GM20000 (cell line): ENCODE measurements at regions not wholly inside any gene's neighbourhood (a gene's known extent, or its start where the extent isn't known, plus 50 kb on each side); places are given as distances from the start of the nearest gene placed in this dataset.

ENCODE experiments used
- DNase-seq: peaks from one replicate; pipeline ENCODE4 v3.0.0; 2012; ENCODE audit warnings: low spot score
- TF ChIP-seq, protein P1 (sequence below): IDR thresholded peaks from 2 replicates; pipeline ENCODE4 v1.5.1; 2012; ENCODE audit warnings: mild to moderate bottlenecking, control low read depth; ENCODE audit errors: extremely low read depth, missing control alignments

DNA sequence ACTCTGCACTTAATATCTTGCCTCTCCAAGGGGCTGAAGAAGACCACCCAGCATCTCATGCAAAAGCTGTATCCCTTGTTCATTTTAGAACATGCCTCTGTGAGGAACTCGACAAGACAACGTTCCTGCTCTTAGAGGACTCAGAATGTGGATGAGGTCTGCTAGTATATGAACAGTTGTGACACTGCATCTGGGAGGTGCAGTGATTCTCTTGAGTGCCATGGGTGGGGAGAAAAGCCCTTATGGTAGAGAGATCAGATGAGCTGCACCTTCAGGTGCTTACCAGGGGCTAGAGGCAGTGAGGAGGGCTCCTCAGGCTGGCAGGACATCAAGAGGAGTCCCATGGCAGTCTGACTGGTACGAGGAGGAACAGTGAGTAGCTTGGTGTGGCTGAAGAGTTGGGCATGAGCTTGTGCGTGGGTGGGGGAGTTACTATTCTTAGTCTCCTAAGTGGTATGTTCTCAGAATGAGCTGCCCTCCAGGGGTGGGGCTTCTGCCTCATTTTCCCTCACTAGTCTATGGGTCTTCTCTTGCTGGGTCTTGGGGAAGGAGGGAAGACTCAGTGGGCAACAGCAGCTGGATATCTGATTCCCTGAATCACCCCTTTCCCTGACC lies 56.7 kb upstream of the ATP2B2 start:
- no peak for DNase-seq

DNA sequence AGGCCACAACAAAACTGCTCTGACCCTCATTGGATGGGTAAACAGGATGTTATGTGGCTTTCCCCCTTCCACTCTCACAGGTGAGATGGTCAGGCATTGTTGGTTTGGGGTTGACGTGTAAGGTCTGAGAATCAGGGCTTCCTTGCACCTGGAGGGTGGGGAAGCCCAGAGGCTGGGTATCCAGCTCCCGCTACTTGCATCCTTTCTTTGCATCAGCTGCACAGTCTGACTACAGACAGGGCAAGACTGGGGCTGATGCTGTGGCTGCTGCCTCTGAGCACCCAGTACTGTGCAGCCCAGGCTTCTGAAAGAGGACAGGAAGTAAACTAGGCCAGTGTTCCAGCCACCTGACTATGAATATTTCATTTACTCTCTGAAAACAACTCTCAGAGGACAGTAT lies 58.0 kb upstream of the ATP2B2 start:
- TF ChIP-seq, protein P1, sequence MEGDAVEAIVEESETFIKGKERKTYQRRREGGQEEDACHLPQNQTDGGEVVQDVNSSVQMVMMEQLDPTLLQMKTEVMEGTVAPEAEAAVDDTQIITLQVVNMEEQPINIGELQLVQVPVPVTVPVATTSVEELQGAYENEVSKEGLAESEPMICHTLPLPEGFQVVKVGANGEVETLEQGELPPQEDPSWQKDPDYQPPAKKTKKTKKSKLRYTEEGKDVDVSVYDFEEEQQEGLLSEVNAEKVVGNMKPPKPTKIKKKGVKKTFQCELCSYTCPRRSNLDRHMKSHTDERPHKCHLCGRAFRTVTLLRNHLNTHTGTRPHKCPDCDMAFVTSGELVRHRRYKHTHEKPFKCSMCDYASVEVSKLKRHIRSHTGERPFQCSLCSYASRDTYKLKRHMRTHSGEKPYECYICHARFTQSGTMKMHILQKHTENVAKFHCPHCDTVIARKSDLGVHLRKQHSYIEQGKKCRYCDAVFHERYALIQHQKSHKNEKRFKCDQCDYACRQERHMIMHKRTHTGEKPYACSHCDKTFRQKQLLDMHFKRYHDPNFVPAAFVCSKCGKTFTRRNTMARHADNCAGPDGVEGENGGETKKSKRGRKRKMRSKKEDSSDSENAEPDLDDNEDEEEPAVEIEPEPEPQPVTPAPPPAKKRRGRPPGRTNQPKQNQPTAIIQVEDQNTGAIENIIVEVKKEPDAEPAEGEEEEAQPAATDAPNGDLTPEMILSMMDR: no peak
- no peak for DNase-seq

More for the DNA sequence above, 56.7 kb upstream of the ATP2B2 start:
- TF ChIP-seq, protein P1: no peak

DNA sequence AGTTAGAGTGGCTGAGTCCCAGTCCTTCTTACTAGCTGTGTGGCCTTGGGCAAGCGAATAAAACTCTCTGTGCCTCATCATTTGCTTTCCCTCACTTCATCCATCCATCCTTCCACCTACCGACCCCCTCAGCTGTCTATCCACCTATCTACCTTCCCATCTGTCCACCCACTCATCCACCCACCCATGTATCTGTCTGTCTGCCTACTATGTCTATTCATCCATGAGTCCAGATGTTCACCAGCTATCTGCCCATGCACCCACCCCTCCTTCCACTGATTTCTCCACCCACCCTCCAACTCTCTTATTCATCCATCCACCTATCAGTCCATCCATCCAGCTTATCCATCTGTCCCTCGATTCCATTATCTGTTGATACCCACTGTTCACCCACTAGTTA lies 60.4 kb upstream of the ATP2B2 start:
- no peak for DNase-seq
- TF ChIP-seq, protein P1: no peak

DNA sequence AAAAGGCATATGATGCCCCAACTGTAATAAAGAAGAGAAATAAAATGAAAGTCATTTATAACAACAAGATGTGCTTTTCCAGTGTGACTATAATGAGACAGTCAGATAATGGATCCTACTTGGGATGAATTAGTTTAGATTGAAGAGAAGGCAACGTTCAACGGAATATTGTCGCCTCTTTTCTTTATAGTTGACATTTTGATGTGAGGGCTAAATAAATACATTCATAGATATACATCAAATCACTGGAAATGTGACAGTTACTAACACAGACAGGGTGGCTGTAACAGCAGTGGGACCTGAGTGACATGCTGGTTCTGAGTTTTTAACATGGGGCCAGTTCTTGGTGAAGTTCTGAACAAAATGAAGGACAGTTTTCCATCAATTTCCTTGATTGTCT lies 61.1 kb upstream of the ATP2B2 start:
- DNase-seq: no peak
- TF ChIP-seq, protein P1: no peak

DNA sequence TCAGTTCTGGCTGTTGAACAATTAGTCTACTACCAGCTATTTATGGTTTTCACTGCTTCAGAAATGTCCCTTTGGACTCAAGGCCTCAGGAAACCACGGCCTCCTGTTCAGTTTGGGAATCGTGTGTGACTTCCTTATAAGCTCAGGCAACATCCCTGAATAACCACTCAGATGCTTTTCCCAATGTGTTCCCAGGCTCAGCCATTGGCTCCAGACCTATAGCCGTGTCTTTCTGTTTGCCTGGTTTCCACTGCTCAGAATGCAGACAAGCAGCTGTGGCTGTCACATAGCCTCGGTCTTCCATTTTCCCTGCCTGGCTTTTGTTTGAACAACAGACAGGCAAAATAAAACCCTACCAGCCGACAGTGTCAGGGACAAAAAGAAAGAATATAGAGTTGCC lies 63.2 kb upstream of the ATP2B2 start:
- DNase-seq: no peak
- TF ChIP-seq, protein P1: no peak

DNA sequence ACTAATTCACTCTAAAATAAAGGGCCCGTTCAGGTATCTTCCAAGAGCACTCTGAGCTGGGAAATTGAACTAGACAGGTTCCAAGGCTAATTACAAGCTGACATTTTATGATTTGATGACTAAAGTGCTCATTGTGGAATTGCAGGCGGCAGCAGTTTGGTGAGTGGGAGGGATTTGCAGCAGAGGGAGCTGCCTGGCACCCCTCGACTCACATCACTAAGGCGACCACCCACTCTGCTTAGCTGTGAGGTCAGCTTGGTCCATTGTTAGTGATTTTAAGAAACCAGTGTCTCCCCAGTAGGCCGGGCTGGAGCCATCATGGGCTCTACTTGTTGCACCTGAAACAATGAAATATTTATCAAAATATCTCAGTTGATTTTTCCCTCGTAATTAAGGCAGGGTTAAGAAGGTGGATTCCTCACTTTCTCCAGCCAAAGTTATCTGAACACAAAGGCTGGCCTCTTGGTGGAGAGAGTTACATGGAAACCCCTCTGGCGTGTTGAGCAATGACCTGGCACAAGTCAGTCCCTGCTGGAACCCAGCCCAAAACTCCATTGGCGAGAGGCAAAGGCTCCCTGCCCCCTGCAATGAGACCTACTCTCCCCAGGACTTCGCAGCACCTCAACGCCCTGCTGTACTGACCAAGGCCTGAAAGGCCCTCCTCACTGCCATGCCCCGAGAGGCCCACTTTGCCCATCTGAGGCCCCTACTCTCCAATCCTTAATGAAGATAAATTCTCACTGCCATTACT lies 65.0 kb upstream of the ATP2B2 start:
- DNase-seq: no peak
- TF ChIP-seq, protein P1: no peak

DNA sequence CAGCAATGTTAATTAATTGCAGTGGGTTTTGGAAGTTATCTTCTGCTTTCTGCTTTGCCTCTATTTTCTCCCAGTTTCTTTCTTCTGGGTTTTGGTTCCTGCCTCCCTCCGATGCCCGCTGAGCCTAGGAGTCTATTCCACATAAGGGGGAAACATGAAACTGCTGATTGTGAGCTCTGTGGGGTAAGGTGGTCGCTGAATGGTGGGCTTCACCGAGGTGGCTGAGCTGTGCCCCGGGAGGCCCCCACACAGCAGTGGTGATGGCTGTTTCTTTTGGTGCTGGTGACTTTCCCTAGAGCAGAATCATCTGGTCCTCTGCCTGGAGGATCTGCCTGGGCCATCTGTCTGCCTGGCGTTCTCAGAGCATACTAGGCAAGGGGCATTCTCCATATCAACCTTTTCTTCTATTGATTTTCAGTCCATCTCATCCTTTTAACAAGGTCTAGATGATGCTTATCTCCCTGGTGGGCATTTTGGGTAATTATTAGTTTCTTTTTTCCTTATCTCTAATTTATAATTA lies 68.8 kb upstream of the ATP2B2 start:
- TF ChIP-seq, protein P1: no peak
- no peak for DNase-seq
